SK-N-MC (cell line): ENCODE measurements at regions not wholly inside any gene's neighbourhood (a gene's known extent, or its start where the extent isn't known, plus 50 kb on each side); places are given as distances from the start of the nearest gene placed in this dataset.

Source experiments
- EZH2 ChIP-seq: fragments of 200-600 bp; sonication (generic); IDR thresholded peaks from one replicate; pipeline ENCODE4 v1.6.1; 2017; ENCODE audit warnings: antibody characterized with exemption
- FOXP2 ChIP-seq: optimal IDR thresholded peaks from 2 replicates; pipeline ENCODE3; 2011; ENCODE audit warnings: mild to moderate bottlenecking, moderate library complexity; ENCODE audit not compliant: insufficient read depth; ENCODE audit errors: extremely low read length, control extremely low read depth
- POLR2AphosphoS5 ChIP-seq: IDR thresholded peaks from 2 replicates; pipeline ENCODE4 v1.6.1; 2012; ENCODE audit warnings: mild to moderate bottlenecking, low read depth, low read length, borderline replicate concordance

- TF ChIP-seq EZH2 (no peak), POLR2AphosphoS5 (no peak), FOXP2 (no peak)
These were observed 71.4 kb upstream of the PRMT8 start for GRCh38 chr12:3419558-3419957.
